Activated T-cell treated with anti-CD3 and anti-CD28 coated beads, Interleukin-2, amount 50 U/mL, for 24 hours (primary cell): ENCODE measurements at regions not wholly inside any gene's neighbourhood (a gene's known extent, or its start where the extent isn't known, plus 50 kb on each side); places are given as distances from the start of the nearest gene placed in this dataset.

Experiments
- DNase-seq: peaks from one replicate; pipeline ENCODE4 v3.0.0-alpha.2; 2020
- H3K27ac Mint-ChIP-seq: 2 replicates; pipeline ENCODE4 v1.8.0; 2020; ENCODE audit warnings: mild to moderate bottlenecking, mixed read lengths
- H3K27me3 Mint-ChIP-seq: 2 replicates; pipeline ENCODE4 v1.8.0; 2020; ENCODE audit warnings: mixed read lengths
- H3K36me3 Mint-ChIP-seq: 2 replicates; pipeline ENCODE4 v1.8.0; 2020; ENCODE audit warnings: low read depth, mixed read lengths
- H3K4me1 Mint-ChIP-seq: 2 replicates; pipeline ENCODE4 v1.8.0; 2020; ENCODE audit warnings: low read depth, mixed read lengths
- H3K4me3 Mint-ChIP-seq: 2 replicates; pipeline ENCODE4 v1.8.0; 2020; ENCODE audit warnings: mild to moderate bottlenecking, moderate library complexity, mixed read lengths
- H3K9me3 Mint-ChIP-seq: 2 replicates; pipeline ENCODE4 v1.8.0; 2020; ENCODE audit warnings: mixed read lengths

DNA sequence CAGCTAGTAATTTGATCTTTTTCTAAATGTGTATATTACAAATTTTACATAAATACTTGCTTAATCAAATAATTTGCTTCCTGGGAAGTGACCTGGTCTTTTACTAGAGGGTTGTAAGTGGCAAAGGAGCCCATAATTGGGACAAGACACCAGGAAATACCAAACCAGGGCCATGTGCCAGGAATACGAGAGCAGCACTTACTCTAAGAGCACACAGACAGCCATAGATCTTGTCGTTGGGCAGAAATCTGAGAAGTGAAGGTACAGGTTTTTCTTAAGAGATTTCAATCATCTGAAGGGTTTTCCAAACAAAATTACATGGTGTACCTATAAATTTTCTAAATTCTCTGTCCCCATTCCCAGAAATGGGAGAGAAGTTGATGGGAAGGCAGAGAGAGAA lies 179.3 kb downstream of the HINT1 start:
- H3K9me3 Mint-ChIP-seq, result no peaks in the 10 kb centered on the region
- no peaks in the 10 kb centered on the region for H3K4me1 Mint-ChIP-seq
- H3K27ac Mint-ChIP-seq, result no peak overlapping the region
- H3K4me3 Mint-ChIP-seq, result no peak overlapping the region
- no peaks in the 10 kb centered on the region for H3K36me3 Mint-ChIP-seq
- H3K27me3 Mint-ChIP-seq, result no peaks in the 10 kb centered on the region
- DNase-seq, result no peak

GRCh38 chr5:130981663-130982062 lies 183.4 kb downstream of the HINT1 start:
- no peak for DNase-seq
- no peak overlapping the region for H3K27ac Mint-ChIP-seq
- H3K27me3 Mint-ChIP-seq, result peaks cover 6% of the 10 kb centered on the region
- no peaks in the 10 kb centered on the region for H3K4me1 Mint-ChIP-seq
- no peaks in the 10 kb centered on the region for H3K36me3 Mint-ChIP-seq
- peaks cover 3% of the 10 kb centered on the region for H3K9me3 Mint-ChIP-seq
- no peak overlapping the region for H3K4me3 Mint-ChIP-seq

DNA sequence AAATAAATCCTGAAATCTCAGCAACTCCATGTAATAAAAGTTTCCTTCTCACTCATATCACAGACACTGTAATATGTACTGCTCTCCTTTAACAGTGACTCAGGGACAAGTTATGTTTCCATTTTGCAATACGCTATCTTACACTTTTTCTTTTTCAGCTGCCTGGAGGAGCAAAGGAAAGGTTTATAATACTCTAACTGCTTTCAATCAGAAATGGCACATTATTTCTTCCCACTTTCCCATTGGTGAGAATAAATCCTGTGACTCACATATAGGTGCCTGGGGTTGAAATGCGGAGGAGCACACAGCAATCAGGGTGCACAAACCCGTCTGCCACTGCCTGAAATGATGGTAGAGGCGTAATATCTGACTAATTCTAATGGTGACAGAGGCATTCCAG lies 186.6 kb downstream of the HINT1 start:
- no peak for DNase-seq
- H3K9me3 Mint-ChIP-seq, result peaks cover 3% of the 10 kb centered on the region
- peaks cover 6% of the 10 kb centered on the region for H3K27me3 Mint-ChIP-seq
- H3K4me1 Mint-ChIP-seq, result no peaks in the 10 kb centered on the region
- no peak overlapping the region for H3K4me3 Mint-ChIP-seq
- no peaks in the 10 kb centered on the region for H3K36me3 Mint-ChIP-seq
- no peak overlapping the region for H3K27ac Mint-ChIP-seq

- Mint-ChIP-seq H3K36me3 (no peaks in the 10 kb centered on the region), H3K27ac (no peak overlapping the region), H3K4me1 (no peaks in the 10 kb centered on the region), H3K27me3 (peaks cover 6% of the 10 kb centered on the region), H3K9me3 (peaks cover 3% of the 10 kb centered on the region), H3K4me3 (no peak overlapping the region)
- no peak for DNase-seq
Measured at GRCh38 chr5:130976493-130976892, 188.6 kb downstream of the HINT1 start.

GRCh38 chr5:130975847-130976246 lies 189.2 kb downstream of the HINT1 start:
- peaks cover 3% of the 10 kb centered on the region for H3K9me3 Mint-ChIP-seq
- peaks cover 6% of the 10 kb centered on the region for H3K27me3 Mint-ChIP-seq
- no peak overlapping the region for H3K4me3 Mint-ChIP-seq
- H3K36me3 Mint-ChIP-seq, result no peaks in the 10 kb centered on the region
- no peak for DNase-seq
- H3K27ac Mint-ChIP-seq, result no peak overlapping the region
- H3K4me1 Mint-ChIP-seq, result no peaks in the 10 kb centered on the region

DNA sequence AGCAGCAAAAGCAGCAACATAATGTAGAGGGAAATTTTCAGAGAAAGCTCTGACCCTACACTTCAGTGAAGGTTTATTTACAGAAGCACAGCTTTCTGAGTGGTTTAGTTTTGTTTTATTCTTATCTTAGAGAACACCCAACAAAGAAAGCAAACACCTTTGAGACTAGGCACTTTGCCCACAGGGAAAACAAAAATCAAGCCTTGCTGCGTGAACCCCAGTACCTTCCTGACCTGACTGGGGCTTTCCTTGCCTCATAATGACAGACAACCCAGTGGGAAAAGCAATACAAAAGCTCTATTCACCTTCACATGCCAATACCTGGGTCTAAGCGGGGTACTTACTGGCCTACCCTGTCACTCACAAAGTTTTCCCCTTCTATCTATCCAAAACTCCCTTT lies 189.8 kb downstream of the HINT1 start:
- DNase-seq, result no peak
- no peak overlapping the region for H3K4me3 Mint-ChIP-seq
- peaks cover 3% of the 10 kb centered on the region for H3K9me3 Mint-ChIP-seq
- H3K36me3 Mint-ChIP-seq, result no peaks in the 10 kb centered on the region
- peaks cover 6% of the 10 kb centered on the region for H3K27me3 Mint-ChIP-seq
- no peaks in the 10 kb centered on the region for H3K4me1 Mint-ChIP-seq
- no peak overlapping the region for H3K27ac Mint-ChIP-seq

DNA sequence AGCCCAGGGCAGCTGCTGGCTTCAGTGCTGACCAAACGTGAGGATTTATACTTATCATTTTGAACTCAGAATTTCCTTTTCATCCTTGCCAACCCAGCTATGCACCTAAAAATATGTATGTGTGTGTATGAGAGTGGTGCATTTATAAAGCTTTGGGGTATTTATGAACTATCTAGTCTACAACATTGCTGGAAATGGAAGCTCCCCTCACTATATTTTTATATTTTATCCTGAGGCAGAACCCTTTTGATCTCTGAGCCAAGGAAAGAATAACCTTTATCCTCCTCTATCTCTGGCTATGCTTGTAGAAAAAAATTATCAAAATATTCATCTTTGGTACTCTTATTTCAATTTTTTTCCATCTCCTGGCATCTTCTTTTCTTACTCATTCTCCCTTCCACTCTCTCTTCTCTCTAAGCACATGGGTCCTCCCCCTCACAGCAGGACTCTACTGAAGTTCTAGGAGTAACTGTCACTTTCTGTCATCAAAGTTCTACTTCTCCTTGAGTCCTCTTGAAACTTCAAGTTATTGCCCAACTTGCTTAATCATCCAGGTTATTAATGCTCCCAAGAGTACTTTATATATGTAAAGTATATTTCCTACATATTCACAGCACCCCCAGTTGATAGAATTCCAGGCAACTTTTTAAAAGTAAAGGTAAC lies 190.9 kb downstream of the HINT1 start:
- Mint-ChIP-seq H3K36me3 (no peaks in the 10 kb centered on the region), H3K9me3 (peaks cover under 1% of the 10 kb centered on the region), H3K4me3 (no peak overlapping the region), H3K4me1 (no peaks in the 10 kb centered on the region), H3K27me3 (peaks cover 2% of the 10 kb centered on the region), H3K27ac (no peak overlapping the region)
- DNase-seq, result no peak

- peaks cover 6% of the 10 kb centered on the region for H3K9me3 Mint-ChIP-seq
- no peak overlapping the region for H3K27ac Mint-ChIP-seq
Measured at GRCh38 chr5:130966990-130967525, 198.0 kb downstream of the HINT1 start.

DNA sequence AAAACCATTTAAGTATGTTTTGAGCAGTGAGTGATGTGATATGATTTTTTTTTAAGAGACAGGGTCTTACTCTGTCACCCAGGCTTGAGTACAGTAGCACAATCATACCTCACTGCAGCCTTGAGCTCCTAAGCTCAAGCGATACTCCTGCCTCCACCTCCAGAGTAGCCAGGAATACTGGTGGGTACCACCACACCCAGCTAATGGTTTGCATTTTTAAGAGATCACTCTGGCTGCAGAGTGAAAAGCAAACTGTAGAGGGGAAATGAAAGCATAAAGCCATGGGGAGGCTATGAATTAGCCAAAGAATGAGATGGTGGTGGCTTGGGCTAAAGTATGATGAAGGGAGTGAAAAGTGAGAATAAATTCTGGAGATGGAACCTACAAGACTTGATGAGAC lies 199.1 kb downstream of the HINT1 start:
- Mint-ChIP-seq H3K4me1 (no peaks in the 10 kb centered on the region), H3K4me3 (no peak overlapping the region), H3K27ac (no peak overlapping the region), H3K36me3 (no peaks in the 10 kb centered on the region), H3K27me3 (no peaks in the 10 kb centered on the region), H3K9me3 (peaks cover 7% of the 10 kb centered on the region)
- DNase-seq, result no peak

More at GRCh38 chr5:130966990-130967525, 198.0 kb downstream of the HINT1 start:
- Mint-ChIP-seq H3K4me3 (no peak overlapping the region), H3K36me3 (no peaks in the 10 kb centered on the region), H3K4me1 (no peaks in the 10 kb centered on the region), H3K27me3 (no peaks in the 10 kb centered on the region)
- DNase-seq, result no peak

GRCh38 chr5:130965360-130965759 lies 199.7 kb downstream of the HINT1 start:
- Mint-ChIP-seq H3K4me3 (no peak overlapping the region), H3K9me3 (peaks cover 10% of the 10 kb centered on the region), H3K36me3 (no peaks in the 10 kb centered on the region), H3K4me1 (no peaks in the 10 kb centered on the region), H3K27me3 (no peaks in the 10 kb centered on the region), H3K27ac (no peak overlapping the region)
- DNase-seq, result no peak

DNA sequence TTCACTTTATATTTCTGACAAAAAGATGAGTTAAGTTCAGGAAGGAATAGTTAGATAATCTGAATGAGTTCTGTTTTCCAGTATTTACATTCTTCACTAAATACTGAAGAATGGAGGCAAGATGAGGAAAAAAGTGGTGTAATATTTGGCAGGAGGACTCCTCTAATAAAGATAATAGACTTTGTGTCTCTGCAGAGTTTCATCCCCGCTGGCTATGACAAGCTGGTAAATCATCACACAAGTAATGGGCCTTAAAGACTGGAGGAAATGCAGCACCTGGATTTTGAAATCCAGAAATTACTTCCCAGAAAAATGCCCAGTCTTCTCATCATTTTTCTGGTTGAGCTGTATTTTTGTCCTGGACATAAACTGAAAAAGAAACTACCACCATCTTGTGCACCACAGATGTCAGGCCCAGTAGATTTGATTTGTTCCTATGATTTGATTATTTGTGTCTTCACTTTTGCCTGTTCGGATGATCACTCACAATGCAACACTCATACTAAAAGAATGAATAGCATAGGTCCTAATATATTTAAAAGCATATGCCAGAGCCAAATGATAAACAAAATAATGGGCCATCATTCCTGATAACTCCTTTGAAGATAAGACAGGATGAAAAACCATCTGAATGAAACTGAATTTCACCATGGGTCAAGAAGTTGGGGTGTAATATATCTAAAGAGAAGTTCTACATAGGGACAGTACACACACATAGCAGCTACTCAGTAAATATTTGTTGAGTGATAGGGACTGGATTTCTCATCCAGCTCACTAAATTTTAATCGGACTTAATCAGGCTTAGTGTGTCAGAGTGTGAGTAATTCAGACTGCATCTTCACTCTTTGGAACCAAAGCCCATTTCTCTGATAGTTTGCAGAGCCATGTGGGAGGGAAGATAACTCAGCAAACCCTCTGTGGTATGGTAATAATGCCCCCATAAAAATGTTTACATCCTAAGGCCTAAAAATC lies 200.5 kb downstream of the HINT1 start:
- DNase-seq, result no peak
- Mint-ChIP-seq H3K27me3 (no peaks in the 10 kb centered on the region), H3K4me1 (no peaks in the 10 kb centered on the region), H3K9me3 (peaks cover 10% of the 10 kb centered on the region), H3K4me3 (no peak overlapping the region), H3K27ac (no peak overlapping the region), H3K36me3 (no peaks in the 10 kb centered on the region)

GRCh38 chr5:130963798-130964197 lies 201.3 kb downstream of the HINT1 start:
- no peak overlapping the region for H3K27ac Mint-ChIP-seq
- H3K27me3 Mint-ChIP-seq, result no peaks in the 10 kb centered on the region
- peaks cover 10% of the 10 kb centered on the region for H3K9me3 Mint-ChIP-seq
- H3K36me3 Mint-ChIP-seq, result no peaks in the 10 kb centered on the region
- no peak for DNase-seq
- H3K4me1 Mint-ChIP-seq, result no peaks in the 10 kb centered on the region
- no peak overlapping the region for H3K4me3 Mint-ChIP-seq

GRCh38 chr5:130957151-130957550 lies 207.9 kb downstream of the HINT1 start:
- no peaks in the 10 kb centered on the region for H3K36me3 Mint-ChIP-seq
- no peak overlapping the region for H3K27ac Mint-ChIP-seq
- H3K9me3 Mint-ChIP-seq, result peaks cover 4% of the 10 kb centered on the region
- no peak overlapping the region for H3K4me3 Mint-ChIP-seq
- no peaks in the 10 kb centered on the region for H3K4me1 Mint-ChIP-seq
- DNase-seq, result no peak
- H3K27me3 Mint-ChIP-seq, result no peaks in the 10 kb centered on the region

- Mint-ChIP-seq H3K9me3 (no peaks in the 10 kb centered on the region), H3K36me3 (no peaks in the 10 kb centered on the region), H3K27ac (no peak overlapping the region), H3K27me3 (no peaks in the 10 kb centered on the region), H3K4me1 (no peaks in the 10 kb centered on the region), H3K4me3 (no peak overlapping the region)
- no peak for DNase-seq
Measured at GRCh38 chr5:130955041-130955440, 210.0 kb downstream of the HINT1 start.

DNA sequence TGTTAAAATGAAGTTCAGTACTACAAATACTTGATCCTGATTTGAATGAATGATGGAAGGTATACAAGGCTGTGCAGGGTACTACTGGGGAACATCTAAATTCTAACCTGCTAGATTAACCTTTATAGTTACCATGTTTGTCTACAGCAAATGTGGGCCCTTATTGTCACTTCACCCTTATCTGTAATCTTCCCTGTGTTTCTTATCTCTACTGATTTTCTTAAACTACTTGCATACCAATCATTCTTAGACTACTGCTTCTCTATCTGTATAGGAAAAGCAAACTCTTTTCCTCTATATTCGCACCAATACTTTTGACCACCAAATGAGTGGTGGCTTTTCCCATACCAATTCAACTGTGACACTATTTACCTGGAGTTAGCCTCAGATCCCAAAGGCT lies 210.7 kb downstream of the HINT1 start:
- Mint-ChIP-seq H3K9me3 (no peaks in the 10 kb centered on the region), H3K4me3 (no peak overlapping the region), H3K4me1 (no peaks in the 10 kb centered on the region), H3K27ac (no peak overlapping the region), H3K27me3 (peaks cover 3% of the 10 kb centered on the region), H3K36me3 (no peaks in the 10 kb centered on the region)
- no peak for DNase-seq
